GM18519 (cell line): ENCODE measurements at regions not wholly inside any gene's neighbourhood (a gene's known extent, or its start where the extent isn't known, plus 50 kb on each side); places are given as distances from the start of the nearest gene placed in this dataset.

ENCODE experiments used
- ATAC-seq: cut with Tn5 transposase; IDR thresholded peaks from one replicate; pipeline ENCODE4 v1.9.1; 2021; ENCODE audit warnings: mild to moderate bottlenecking, moderate library complexity; ENCODE audit not compliant: unreplicated experiment, low FRiP score

- no peak for ATAC-seq
Observed at GRCh38 chr2:150168595-150169236, 318.8 kb downstream of the RND3 start.

- peak; percentile 98 for ATAC-seq
Observed at GRCh38 chr2:150167711-150168110, 319.8 kb downstream of the RND3 start.

DNA sequence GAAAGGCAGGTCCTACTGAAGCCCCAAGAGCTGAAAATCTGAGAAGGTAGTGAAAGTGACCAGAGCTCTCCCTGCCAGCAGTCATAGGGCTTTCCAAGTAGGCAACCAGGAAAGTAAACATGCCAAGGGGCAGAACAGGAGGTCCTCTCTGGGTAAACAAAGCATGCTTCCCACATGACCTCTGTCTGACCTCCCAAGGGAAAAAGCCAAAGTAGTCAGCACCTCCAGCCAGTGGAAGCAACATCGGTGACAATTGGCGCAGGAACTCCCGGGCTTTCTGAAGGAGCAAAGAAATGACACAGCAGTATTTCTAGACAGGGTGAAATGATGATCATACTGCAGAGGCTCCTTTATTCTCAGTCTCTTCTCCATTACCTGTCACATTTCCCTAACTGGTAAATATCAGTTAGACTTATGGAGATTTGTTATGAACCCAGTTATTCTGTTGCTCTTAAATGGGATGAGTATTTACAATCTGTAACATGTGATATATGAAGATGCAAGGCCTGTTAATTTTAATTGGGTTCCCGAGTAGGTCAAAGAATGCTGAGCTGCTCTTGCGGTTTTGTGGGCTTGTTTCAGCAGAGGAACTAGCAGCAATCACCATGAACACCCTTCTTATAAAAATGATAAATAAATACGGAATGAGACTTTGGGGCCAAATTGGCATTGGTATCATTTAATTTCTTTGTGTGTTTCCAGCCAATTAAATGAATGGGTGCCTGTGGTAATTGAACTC lies 321.0 kb downstream of the RND3 start:
- no peak for ATAC-seq

GRCh38 chr2:150165988-150166312 lies 321.5 kb downstream of the RND3 start:
- no peak for ATAC-seq

DNA sequence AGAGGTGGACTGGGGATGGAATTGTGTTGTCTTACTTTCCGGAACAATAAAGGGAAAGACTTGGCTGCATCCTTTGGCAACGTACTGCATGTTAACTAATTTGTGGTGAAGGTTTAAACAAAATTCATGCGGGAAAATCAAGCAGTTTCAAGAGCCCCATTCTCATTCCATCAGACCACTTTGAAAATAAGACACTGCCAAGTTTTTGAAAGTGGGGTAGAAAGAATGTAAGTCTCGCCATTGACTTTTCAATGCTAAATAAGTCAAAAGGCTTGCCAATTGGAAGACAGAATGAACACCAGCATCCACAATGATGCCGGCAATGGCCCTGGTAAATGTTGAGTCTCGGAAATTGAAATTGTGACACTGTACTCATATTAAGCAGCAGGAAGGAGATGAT lies 322.0 kb downstream of the RND3 start:
- ATAC-seq = no peak

DNA sequence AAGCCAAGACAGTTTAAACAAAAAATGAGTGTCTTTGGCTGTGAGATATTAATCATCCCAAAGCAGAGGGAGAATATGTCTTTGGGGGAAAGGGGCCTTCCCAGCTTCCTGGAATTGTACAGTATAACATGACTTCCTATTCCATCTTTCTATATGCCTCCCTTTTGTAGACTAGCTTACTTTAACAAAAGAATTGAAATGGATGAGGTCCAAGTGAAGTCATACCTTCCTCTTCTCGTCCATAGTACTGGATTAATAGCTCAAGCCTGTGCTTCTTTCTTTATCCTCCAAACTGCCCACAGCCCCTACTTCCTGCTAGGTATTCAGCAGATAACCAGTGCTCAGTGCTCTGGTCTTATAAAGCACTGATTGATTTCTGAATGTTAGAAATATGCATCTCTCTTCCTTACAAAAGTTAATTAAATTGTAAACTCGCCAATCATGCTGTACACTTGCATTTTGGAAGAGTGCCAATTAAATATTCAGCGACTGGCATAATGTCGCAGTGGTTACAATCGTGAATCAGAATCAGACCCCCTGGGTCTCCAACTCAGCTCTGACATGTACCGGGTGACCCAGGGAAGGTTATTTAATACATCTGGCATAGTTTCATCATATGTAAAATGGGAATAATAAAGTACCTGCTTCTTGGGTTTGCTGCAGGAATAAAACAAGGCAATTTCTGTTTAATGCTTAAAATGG lies 325.1 kb downstream of the RND3 start:
- ATAC-seq = no peak

DNA sequence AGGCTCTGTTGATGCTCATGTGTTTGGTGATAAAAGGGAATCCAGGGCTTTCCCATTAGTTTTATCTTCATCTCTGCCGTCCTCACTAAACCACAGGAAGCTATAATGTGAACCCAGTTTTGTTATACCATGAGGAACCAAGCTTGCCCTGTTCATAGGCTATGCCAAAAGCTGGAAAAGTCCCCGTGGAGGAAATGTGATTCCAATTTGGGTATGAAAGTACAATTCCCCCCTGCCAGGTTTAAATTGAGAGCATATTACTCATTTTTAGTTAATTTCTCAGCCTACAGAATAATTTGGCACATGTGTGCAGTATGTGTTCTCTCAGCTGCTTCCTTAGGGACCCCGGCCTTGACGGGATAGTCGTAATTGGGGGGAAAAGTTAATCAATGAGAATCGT lies 327.4 kb downstream of the RND3 start:
- ATAC-seq = no peak

DNA sequence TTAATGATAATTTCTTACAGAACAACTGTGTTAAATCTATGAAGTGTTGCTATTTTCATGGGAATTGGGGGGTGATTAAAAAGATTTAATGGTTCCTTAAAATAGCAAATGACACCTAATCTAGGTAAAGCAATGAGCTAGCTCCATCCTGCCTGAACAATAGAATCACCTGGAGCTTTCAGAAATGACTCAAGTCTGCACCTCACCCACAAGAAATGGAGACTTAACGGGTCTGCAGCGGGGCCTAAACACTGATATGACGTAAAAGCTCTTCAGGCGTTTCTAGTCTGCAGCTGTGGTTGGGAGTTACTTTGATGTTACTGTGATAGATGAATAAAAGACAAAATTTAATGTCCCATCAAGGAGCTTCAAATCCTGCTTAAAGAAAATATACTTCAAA lies 328.2 kb downstream of the RND3 start:
- ATAC-seq = no peak

DNA sequence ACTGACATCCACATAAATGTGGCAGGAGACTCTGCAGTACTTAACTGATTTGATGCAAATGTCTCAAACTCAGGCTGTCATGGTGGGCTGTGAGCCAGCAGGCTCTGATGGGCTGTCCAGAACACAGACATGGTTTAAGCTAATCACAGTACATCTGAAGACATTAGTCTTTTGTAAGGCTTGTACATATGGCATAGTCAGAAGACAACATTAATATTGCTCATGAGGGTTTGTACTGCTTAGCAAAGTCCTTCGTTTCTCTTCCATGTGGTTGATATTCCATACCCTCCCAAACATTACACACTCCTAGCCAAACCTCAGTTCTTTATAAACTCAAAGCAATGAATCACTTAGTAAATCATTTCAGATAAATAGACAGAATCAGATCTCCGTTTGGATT lies 330.6 kb downstream of the RND3 start:
- ATAC-seq = no peak

GRCh38 chr2:150156415-150156814 lies 331.1 kb downstream of the RND3 start:
- no peak for ATAC-seq

GRCh38 chr2:150154308-150154797 lies 333.1 kb downstream of the RND3 start:
- ATAC-seq = no peak

DNA sequence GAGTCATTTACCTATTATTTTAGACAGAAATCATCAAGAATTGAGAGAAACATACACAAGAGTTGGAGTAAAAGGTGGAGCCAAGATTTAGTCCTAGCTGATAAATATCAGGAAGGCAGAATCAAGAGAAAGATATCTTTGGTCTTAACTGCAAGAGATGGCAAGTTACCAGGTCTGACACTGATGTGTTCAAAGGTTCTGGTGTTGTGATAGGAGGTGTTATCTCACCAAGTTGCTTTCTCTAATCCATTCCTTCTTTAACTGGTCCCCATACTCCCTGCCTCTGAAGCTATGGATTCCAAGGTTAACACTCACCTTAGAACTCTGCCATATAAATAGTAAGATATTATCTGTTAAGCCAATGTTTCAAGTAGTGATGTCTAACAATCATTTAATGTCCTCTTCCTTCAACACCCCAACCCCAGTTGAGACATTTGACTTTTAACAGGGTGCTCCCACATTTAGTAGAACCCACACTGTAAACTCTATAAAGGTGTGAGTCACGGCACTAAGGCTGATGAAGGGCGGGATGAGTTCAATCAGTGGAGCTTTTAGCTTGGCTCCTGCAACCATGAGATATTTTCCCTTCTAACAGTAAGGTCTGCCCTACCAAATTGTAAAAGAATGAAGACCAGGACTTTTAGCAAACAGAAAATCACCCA lies 333.7 kb downstream of the RND3 start:
- ATAC-seq = no peak

- ATAC-seq = no peak
Observed at GRCh38 chr2:150152230-150152629, 335.2 kb downstream of the RND3 start.

DNA sequence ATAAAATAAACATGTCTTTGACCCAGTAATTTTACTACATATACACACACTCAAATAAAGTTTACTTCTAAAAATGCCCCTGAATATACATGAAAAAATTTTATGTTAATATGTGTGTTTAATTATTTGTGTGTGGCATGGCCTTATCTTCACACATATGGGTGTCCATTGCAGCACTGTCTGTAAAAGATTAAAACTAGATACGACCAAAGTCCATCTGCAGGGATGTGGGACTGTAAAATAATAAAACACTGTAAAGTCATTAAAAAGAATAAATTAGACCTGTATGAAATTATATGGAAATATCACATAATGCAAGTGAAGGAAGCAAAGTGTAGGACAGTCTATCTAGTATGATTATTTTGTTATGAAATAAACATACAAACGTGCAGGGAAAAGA lies 337.3 kb downstream of the RND3 start:
- ATAC-seq = no peak

DNA sequence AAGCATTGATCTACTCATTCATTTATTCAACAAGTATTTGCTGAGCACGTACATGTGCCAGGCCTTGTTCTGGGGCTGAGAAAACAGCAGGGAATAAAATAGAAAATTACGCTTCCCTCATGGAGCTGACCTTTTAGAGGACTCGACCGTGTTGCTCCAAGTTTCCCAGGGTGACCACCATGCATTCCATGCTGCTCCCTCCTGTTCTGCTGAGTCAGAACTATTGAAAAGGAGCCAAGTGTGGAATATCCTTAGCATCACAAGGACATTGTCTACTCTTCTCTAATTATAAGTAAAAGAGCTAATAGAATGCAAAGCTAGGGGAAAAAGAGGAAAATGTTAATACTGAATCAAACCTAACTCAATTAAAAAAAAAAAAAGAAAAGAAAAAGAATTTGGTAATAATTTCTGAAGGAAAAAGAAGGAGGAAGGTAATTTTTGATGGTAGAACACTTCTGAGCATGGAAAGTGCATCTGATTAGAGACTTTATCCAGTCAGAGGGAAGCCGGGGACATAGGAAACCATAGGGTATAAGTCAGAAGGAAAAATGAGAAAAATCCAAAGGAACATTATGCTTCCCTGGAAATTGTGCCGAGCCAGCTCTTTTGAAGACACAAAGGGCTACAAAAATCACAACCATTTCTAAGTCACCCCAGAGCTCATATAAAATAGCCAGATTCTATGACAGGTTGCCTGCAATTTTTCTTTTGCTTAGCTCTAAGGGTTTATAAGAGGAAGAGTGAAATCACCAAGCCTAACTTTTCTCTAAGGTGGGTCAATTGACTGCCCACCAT lies 339.4 kb downstream of the RND3 start:
- ATAC-seq = no peak

DNA sequence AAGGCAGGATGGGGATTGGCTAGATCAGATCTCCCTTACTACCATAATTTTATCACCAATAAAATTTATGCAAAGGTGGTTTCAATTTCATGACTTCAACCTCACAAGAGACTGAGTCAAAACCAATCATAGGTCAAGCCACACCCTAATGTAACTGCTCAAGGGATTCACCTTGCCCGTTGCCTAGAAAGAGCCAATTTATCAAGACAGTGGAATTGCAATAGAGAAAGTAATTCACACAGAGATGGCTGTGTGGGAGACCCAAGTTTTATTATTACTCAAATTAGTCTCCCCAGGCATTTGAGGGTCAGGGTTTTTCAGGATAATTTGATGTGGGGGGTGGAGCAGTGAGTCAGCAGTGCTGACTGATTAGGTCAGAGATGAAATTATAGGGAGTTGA lies 340.6 kb downstream of the RND3 start:
- ATAC-seq = no peak

- no peak for ATAC-seq
Observed at GRCh38 chr2:150145299-150145692, 342.2 kb downstream of the RND3 start.

GRCh38 chr2:150144546-150145298 lies 342.7 kb downstream of the RND3 start:
- ATAC-seq = no peak

DNA sequence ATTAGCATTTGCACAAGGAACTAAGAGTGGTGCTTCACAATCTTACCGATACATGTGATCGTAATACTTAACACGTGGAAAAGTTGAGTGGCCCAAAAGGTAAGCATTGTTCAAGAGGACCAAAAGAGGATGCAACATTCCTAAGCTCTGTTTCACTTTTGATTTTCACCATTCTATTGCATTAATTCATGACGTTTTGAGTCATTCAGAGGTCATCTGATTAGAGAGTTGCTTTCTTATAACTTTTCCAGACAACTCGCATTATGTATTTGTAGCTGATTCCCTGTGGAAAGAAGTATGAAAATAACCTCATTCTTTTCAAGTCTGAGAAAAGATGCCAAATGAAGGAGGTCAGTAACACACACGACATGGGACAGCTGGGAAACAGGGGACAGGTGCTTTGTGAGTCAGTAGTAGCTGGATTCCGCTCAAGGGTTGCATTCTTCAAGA lies 344.4 kb downstream of the RND3 start:
- no peak for ATAC-seq

- ATAC-seq = no peak
Observed at GRCh38 chr2:150142561-150142960, 344.9 kb downstream of the RND3 start.
